8988T (cell line): ENCODE measurements at regions not wholly inside any gene's neighbourhood (a gene's known extent, or its start where the extent isn't known, plus 50 kb on each side); places are given as distances from the start of the nearest gene placed in this dataset.

Source experiments
- DNase-seq: peaks from one replicate; pipeline ENCODE4 v3.0.0; 2011

DNA sequence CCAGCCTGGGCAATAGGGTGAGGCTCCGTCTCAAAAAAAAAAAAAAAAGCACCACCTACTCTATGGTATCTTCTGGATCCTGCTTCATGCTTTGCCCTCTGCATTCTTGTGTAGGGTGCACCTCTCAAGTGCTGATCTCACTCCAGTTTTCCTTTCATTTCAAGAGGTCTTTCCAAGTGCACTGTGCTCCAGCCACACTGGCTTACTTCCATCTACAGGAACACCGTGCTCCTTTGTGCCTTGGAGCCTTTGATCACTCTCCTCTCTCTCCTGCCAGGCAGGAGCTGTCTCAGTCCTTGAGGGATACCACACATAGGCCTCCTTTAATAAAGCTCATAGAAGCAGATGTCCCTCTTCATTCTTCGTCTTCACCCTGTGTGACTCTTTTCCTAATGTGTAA, 55.4 kb upstream of the GREM2 start:
- no peak for DNase-seq

DNA sequence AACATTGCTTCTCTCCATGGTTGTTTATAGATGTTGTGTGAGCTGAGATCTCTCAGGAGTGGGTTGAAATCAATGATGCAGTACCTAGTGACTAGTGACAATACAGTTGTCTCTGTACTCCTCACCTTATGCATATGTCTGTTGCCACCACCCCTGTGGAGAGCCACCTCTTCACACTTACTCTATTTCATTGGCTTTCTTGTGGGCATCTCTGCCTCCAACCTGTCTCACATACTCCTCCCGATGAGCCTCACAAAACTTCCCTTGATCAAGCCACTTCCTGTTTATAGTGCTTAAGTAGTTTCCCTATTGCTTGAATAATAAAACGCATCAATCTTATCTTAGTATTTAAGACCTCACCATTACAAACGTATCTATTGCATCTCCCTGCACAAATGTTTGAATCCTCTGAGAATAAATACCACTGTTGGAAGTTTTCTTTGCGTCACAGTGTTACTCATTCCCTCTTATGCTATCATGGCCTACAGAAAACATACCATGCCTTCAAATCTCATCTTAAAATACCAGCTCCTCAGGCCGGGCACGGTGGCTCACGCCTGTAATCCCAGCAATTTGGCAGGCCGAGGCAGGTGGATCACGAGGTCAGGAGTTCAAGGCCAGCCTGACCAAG, 54.7 kb upstream of the GREM2 start:
- no peak for DNase-seq

DNA sequence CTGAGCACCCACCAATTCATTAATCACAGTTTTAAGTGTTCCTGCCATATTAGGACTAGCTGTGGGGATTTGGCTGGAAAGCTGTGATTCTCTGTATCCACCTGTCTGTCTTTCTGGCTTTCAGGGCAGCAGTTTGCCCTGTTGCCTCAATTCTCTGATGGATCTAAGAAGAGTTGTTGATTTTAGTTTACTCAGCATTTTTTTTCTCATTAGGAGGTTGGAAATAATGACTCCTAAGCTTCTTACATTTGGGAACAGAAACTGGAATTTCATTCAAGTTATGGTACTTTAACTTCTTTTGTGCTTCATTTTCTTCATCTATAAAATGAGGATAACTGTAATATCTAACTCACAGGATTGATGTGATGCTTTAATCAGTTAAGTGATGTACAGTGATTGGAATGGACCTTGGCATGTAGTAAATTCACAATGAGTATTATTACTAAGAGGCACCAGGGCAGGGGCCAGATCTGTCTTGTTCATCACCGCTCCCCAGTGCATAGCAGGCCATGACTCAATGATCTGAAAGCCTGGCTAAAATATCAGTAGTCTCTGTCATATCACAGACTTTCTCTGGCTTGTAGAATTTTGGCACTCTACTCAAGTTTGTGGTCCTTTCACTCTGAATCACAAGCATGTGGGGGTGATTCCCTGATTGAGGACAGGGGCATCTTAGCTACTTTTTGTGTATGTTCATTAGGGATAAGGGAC, 51.4 kb upstream of the GREM2 start:
- DNase-seq: no peak
